ENCODE measurements at regions not wholly inside any gene's neighbourhood (a gene's known extent, or its start where the extent isn't known, plus 50 kb on each side); places are given as distances from the start of the nearest gene placed in this dataset.

DNA sequence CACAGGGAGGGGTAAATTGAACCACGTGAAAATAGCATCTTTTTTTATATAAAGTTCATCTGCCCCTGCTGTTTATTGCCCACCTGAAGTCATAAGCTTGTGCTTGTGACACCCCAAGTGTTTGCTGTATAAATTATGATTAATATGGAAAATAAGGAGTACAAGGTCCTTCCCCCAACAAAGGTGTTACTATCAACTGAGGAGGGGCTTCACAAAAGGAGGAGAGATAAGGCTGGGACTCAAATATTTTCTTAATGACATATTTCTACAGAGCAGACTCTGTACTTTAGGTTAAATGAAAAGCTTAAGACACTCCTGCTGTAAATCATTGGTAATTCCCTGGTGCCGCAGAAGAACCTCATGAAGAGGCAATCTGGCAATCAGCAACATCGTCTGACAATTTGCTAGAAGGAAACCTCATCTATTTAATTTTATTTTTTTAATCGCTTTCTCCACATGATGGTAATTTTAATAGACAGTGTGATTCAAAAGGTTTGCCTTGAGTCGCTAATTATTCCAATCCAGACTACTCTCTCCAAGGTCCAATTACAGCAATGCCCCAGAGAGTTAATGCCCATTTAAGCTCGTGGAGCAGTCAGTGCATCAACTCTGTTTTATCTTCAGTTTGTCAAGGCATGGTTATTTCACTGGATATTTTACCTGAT, 1432.4 kb downstream of the FAM181B start:
- TF ChIP-seq POLR2AphosphoS5 (IDR thresholded peaks at IDR 0.05; ENCODE audit: low read depth) = no peak
- TF ChIP-seq, protein P1, sequence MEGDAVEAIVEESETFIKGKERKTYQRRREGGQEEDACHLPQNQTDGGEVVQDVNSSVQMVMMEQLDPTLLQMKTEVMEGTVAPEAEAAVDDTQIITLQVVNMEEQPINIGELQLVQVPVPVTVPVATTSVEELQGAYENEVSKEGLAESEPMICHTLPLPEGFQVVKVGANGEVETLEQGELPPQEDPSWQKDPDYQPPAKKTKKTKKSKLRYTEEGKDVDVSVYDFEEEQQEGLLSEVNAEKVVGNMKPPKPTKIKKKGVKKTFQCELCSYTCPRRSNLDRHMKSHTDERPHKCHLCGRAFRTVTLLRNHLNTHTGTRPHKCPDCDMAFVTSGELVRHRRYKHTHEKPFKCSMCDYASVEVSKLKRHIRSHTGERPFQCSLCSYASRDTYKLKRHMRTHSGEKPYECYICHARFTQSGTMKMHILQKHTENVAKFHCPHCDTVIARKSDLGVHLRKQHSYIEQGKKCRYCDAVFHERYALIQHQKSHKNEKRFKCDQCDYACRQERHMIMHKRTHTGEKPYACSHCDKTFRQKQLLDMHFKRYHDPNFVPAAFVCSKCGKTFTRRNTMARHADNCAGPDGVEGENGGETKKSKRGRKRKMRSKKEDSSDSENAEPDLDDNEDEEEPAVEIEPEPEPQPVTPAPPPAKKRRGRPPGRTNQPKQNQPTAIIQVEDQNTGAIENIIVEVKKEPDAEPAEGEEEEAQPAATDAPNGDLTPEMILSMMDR (IDR thresholded peaks at IDR 0.05; ENCODE audit: insufficient read depth, low read length) = no peak
- no peak for TF ChIP-seq GABPA (IDR thresholded peaks at IDR 0.05; ENCODE audit: low read depth)

Data from HL-60 (cell line).